Endothelial cell of umbilical vein (primary cell): ENCODE measurements at regions not wholly inside any gene's neighbourhood (a gene's known extent, or its start where the extent isn't known, plus 50 kb on each side); places are given as distances from the start of the nearest gene placed in this dataset.

Source experiments
- BruUV-seq: library from RNA; stranded (reverse); fragments of 400-500 nt; replicated peaks from 2 replicates; lab custom pipeline; 2021; lab: Mats Ljungman, UMichigan
- CTCF ChIA-PET: fragments of 300-600, 350-600 bp; sonication (Branson Sonifier 250); formaldehyde crosslinking; loops from one replicate; lab custom pipeline; 2021; ENCODE audit warnings: antibody characterized with exemption, inconsistent platforms; lab: Charles Lee
- POLR2A ChIA-PET: fragments of 300-600, 350-600 bp; sonication (Branson Sonifier 250); formaldehyde crosslinking; loops from one replicate; lab custom pipeline; 2021; ENCODE audit warnings: antibody characterized with exemption, inconsistent platforms; lab: Charles Lee
- DNase-seq: peaks from one replicate; pipeline ENCODE4 v3.0.0-alpha.2; 2011; ENCODE audit warnings: low read depth, low spot score
- FAIRE-seq: peaks from 2 replicates; lab custom pipeline; 2011; peaks lifted over from hg19 to GRCh38; lab: Jason Lieb, UNC
- H2AFZ ChIP-seq: 2 replicates; pipeline ENCODE4 v1.6.0; 2012; ENCODE audit warnings: low read depth, low read length, control low read depth, inconsistent platforms
- H3K27ac ChIP-seq: 2 replicates; pipeline ENCODE4 v1.5.1; 2011; ENCODE audit warnings: low read depth, mild to moderate bottlenecking, control low read depth, low read length, moderate library complexity; ENCODE audit not compliant: insufficient read depth
- H3K27me3 ChIP-seq, 2 experiments: 2 replicates each; pipeline versions ENCODE4 v1.6.0 to v1.6.1; 2011; ENCODE audit warnings: low read length in 2 of 2, mixed read lengths in 1 of 2; ENCODE audit not compliant: control insufficient read depth in 2 of 2, insufficient read depth in 2 of 2
- H3K36me3 ChIP-seq, 2 experiments: 2 replicates in 1 of 2; 3 replicates in 1 of 2; pipeline ENCODE4 v1.5.1; 2011; ENCODE audit warnings: low read length in 2 of 2, mild to moderate bottlenecking in 1 of 2, moderate library complexity in 1 of 2; ENCODE audit not compliant: control insufficient read depth in 2 of 2, insufficient read depth in 2 of 2; ENCODE audit errors: extremely low read depth in 1 of 2
- H3K4me1 ChIP-seq: 3 replicates; pipeline ENCODE4 v1.5.1; 2011; ENCODE audit warnings: mild to moderate bottlenecking, low read length; ENCODE audit not compliant: control insufficient read depth, insufficient read depth; ENCODE audit errors: extremely low read depth
- H3K4me2 ChIP-seq: 2 replicates; pipeline ENCODE4 v1.6.1; 2011; ENCODE audit warnings: low read length, control low read depth, mixed read lengths; ENCODE audit not compliant: insufficient read depth
- H3K4me3 ChIP-seq, 3 experiments: fragments of 200-600 bp in 1 of 3; sonication (generic), shearing (Covaris generic) in 1 of 3; replicated peaks in 1 of 3; 2 replicates each; pipeline ENCODE4 v1.5.1; 2011 to 2016; ENCODE audit warnings: control low read depth in 3 of 3, low read length in 3 of 3, mild to moderate bottlenecking in 2 of 3, inconsistent platforms in 1 of 3, low read depth in 1 of 3, moderate library complexity in 1 of 3; ENCODE audit not compliant: insufficient read depth in 1 of 3
- H3K79me2 ChIP-seq: 2 replicates; pipeline ENCODE4 v1.6.0; 2012; ENCODE audit warnings: low read length, inconsistent platforms; ENCODE audit not compliant: control insufficient read depth, insufficient read depth
- H3K9ac ChIP-seq: replicated peaks from 2 replicates; pipeline ENCODE3; 2011; ENCODE audit warnings: low read length, control low read depth; ENCODE audit not compliant: insufficient read depth; ENCODE audit errors: extremely low read depth
- H3K9me1 ChIP-seq: replicated peaks from 3 replicates; pipeline ENCODE4 v1.6.0; 2011; ENCODE audit warnings: mild to moderate bottlenecking, low read length; ENCODE audit not compliant: control insufficient read depth, insufficient read depth; ENCODE audit errors: extremely low read depth
- H3K9me3 ChIP-seq: replicated peaks from 2 replicates; pipeline ENCODE4 v1.5.1; 2012; ENCODE audit warnings: low read length, inconsistent platforms; ENCODE audit not compliant: control insufficient read depth, insufficient read depth
- H4K20me1 ChIP-seq: replicated peaks from 2 replicates; pipeline ENCODE3; 2011; ENCODE audit warnings: mild to moderate bottlenecking, low read length; ENCODE audit not compliant: control insufficient read depth, insufficient read depth; ENCODE audit errors: extremely low read depth
- CTCF ChIP-seq, 2 donors: IDR thresholded peaks; 1 replicate in 1 of 2; 2 replicates in 1 of 2; pipeline ENCODE4 v1.5.1; 2011; ENCODE audit warnings: low read length in 2 of 2, mild to moderate bottlenecking in 2 of 2, moderate library complexity in 2 of 2, control low read depth in 1 of 2, inconsistent platforms in 1 of 2, low read depth in 1 of 2; ENCODE audit not compliant: insufficient read depth in 1 of 2; ENCODE audit errors: extremely low read depth in 1 of 2
- EZH2 ChIP-seq: IDR thresholded peaks from 2 replicates; pipeline ENCODE4 v1.6.1; 2012; ENCODE audit warnings: borderline replicate concordance, low read depth, mild to moderate bottlenecking, moderate library complexity, low read length, inconsistent platforms; ENCODE audit not compliant: severe bottlenecking
- FOS ChIP-seq: IDR thresholded peaks from 2 replicates; pipeline ENCODE4 v1.6.1; 2011; ENCODE audit warnings: mild to moderate bottlenecking, low read length, moderate library complexity, borderline replicate concordance; ENCODE audit not compliant: insufficient read depth
- GATA2 ChIP-seq: IDR thresholded peaks from 2 replicates; pipeline ENCODE4 v1.7.0; 2011; ENCODE audit warnings: low read depth, mild to moderate bottlenecking, moderate library complexity, mixed read lengths, low read length; ENCODE audit not compliant: insufficient read length, insufficient read depth
- JUN ChIP-seq: IDR thresholded peaks from 2 replicates; pipeline ENCODE4 v1.6.1; 2011; ENCODE audit warnings: borderline replicate concordance, low read depth; ENCODE audit not compliant: insufficient read length, insufficient read depth
- MYC ChIP-seq: IDR thresholded peaks from one replicate; pipeline ENCODE4 v1.6.1; 2011; ENCODE audit warnings: mild to moderate bottlenecking, low read depth, low read length
- POLR2A ChIP-seq: IDR thresholded peaks from 2 replicates; pipeline ENCODE4 v1.6.1; 2012; ENCODE audit warnings: low read depth, mild to moderate bottlenecking, control low read depth, low read length
- POLR2AphosphoS5 ChIP-seq: IDR thresholded peaks from 2 replicates; pipeline ENCODE4 v1.6.1; 2012; ENCODE audit warnings: low read depth, mild to moderate bottlenecking, control low read depth, low read length, moderate library complexity; ENCODE audit not compliant: insufficient read depth
- dilution Hi-C: fragments of 300-500 bp; cut with MboI; formaldehyde crosslinking; loops from one replicate; pipeline ENCODE4 v1.15.0; 2019; ENCODE audit warnings: low sequenced_read_pairs; ENCODE audit not compliant: extremely low pct_ligation_motif_present
- intact Hi-C: fragments of 100-400 bp; cut with micrococcal nuclease; formaldehyde crosslinking; loops from one replicate; pipeline ENCODE4 v1.10.0; 2022
- TF ChIP-seq, protein P1 (sequence below): IDR thresholded peaks from 2 replicates; pipeline ENCODE4 v1.6.1; 2011; ENCODE audit not compliant: insufficient read depth, insufficient read length

GRCh38 chr16:65532846-65533245, 411.0 kb upstream of the CDH11 start:
- no peak for TF ChIP-seq GATA2
- no peak for TF ChIP-seq MYC
- TF ChIP-seq, protein P1, sequence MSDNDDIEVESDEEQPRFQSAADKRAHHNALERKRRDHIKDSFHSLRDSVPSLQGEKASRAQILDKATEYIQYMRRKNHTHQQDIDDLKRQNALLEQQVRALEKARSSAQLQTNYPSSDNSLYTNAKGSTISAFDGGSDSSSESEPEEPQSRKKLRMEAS, result no peak
- TF ChIP-seq CTCF (IDR thresholded peaks at IDR 0.05; ENCODE audit: extremely low read depth in 1 of 2, insufficient read depth in 1 of 2, low read depth in 1 of 2, low read length in 2 of 2), result no peak
- no peak for TF ChIP-seq JUN
- no peak for TF ChIP-seq POLR2A
- TF ChIP-seq FOS, result no peak
- no peak for TF ChIP-seq EZH2
- no peak for TF ChIP-seq POLR2AphosphoS5
- H2AFZ ChIP-seq, result no peak overlapping the region
- no peaks in the 10 kb centered on the region for H3K9me1 ChIP-seq
- no peaks in the 10 kb centered on the region for H3K79me2 ChIP-seq
- no peaks in the 10 kb centered on the region for H4K20me1 ChIP-seq
- no TSS peak for BruUV-seq
- H3K4me2 ChIP-seq, result no peak overlapping the region
- ChIA-PET CTCF (no interaction called here), POLR2A (no interaction called here)
- no peak overlapping the region for H3K9ac ChIP-seq
- H3K27ac ChIP-seq, result no peak overlapping the region
- DNase-seq (no peak), FAIRE-seq (no peak)
- no peaks in the 10 kb centered on the region for H3K27me3 ChIP-seq
- H3K4me3 ChIP-seq, result no peak overlapping the region
- H3K36me3 ChIP-seq, result no peaks in the 10 kb centered on the region
- dilution Hi-C loops (no loop called here), intact Hi-C loops (no loop called here)
- H3K9me3 ChIP-seq, result no peaks in the 10 kb centered on the region
- H3K4me1 ChIP-seq, result no peaks in the 10 kb centered on the region
